ENCODE measurements at regions not wholly inside any gene's neighbourhood (a gene's known extent, or its start where the extent isn't known, plus 50 kb on each side); places are given as distances from the start of the nearest gene placed in this dataset.

DNA sequence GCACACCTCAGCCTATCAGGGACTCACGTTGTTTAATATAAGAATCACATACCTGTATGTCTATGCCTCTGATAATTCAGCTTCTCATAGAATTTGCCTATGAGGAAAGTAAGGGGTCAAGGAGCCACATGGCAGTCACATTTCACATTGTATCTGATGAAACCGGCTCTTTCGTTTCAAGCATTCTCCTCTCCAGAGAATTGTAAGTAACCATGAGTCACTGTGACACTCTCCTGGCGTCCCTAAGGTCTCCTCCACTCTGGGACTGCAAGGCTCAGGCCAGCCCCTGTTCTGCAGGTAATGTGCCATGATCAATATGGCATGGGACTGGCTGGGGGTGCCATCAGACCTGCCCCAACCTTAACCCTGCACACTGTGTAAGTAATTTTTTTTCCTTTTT, 503.3 kb downstream of the COG6 start:
- H3K4me3 ChIP-seq (ENCODE audit: low read depth, low read length), result no peak overlapping the region
- TF ChIP-seq ZNF544 (tag by site-specific recombination; IDR thresholded peaks at IDR 0.05) (no peak), PRDM1 (tag by site-specific recombination; IDR thresholded peaks at IDR 0.05) (no peak), ZNF585B (tag by site-specific recombination; IDR thresholded peaks at IDR 0.05) (no peak), EGR2 (tag by site-specific recombination; IDR thresholded peaks at IDR 0.05; ENCODE audit: low read depth) (no peak), ZNF391 (tag by site-specific recombination; IDR thresholded peaks at IDR 0.05; ENCODE audit: borderline replicate concordance, low read depth) (no peak), ZNF558 (tag by site-specific recombination; IDR thresholded peaks at IDR 0.05) (no peak), GFI1B (tag by site-specific recombination; IDR thresholded peaks at IDR 0.05) (no peak), ZNF302 (tag by site-specific recombination; IDR thresholded peaks at IDR 0.05; ENCODE audit: low read depth) (no peak), ZNF423 (tag by site-specific recombination; IDR thresholded peaks at IDR 0.05) (no peak), FEZF1 (tag by site-specific recombination; IDR thresholded peaks at IDR 0.05) (no peak), ZSCAN23 (tag by site-specific recombination; IDR thresholded peaks at IDR 0.05) (no peak), ZNF621 (tag by site-specific recombination; IDR thresholded peaks at IDR 0.05) (no peak)
- TF ChIP-seq, protein P1, sequence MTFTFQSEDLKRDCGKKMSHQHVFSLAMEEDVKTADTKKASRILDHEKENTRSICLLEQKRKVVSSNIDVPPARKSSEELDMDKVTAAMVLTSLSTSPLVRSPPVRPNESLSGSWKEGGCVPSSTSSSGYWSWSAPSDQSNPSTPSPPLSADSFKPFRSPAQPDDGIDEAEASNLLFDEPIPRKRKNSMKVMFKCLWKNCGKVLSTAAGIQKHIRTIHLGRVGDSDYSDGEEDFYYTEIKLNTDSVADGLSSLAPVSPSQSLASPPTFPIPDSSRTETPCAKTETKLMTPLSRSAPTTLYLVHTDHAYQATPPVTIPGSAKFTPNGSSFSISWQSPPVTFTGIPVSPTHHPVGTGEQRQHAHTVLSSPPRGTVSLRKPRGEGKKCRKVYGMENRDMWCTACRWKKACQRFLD (tag by site-specific recombination; IDR thresholded peaks at IDR 0.05), result no peak
- TF ChIP-seq, protein P2, sequence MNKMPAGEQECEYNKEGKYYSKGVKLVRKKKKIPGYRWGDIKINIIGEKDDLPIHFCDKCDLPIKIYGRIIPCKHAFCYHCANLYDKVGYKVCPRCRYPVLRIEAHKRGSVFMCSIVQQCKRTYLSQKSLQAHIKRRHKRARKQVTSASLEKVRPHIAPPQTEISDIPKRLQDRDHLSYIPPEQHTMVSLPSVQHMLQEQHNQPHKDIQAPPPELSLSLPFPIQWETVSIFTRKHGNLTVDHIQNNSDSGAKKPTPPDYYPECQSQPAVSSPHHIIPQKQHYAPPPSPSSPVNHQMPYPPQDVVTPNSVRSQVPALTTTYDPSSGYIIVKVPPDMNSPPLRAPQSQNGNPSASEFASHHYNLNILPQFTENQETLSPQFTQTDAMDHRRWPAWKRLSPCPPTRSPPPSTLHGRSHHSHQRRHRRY (tag by site-specific recombination; IDR thresholded peaks at IDR 0.05), result no peak
- no peak overlapping the region for H3K27ac ChIP-seq (ENCODE audit: extremely low read depth, low read depth, low read length)
- ChIA-PET POLR2A (no interaction called here), CTCF (no interaction called here)
- no peaks in the 10 kb centered on the region for H3K9me3 ChIP-seq (ENCODE audit: control insufficient read depth, insufficient read depth, low read depth, low read length)
- H3K4me1 ChIP-seq (ENCODE audit: control insufficient read depth, insufficient read depth, low read length), result no peaks in the 10 kb centered on the region
- H3K36me3 ChIP-seq (ENCODE audit: control insufficient read depth in 2 of 2, insufficient read depth in 1 of 2, low read length in 2 of 2), result no peaks in the 10 kb centered on the region

DNA sequence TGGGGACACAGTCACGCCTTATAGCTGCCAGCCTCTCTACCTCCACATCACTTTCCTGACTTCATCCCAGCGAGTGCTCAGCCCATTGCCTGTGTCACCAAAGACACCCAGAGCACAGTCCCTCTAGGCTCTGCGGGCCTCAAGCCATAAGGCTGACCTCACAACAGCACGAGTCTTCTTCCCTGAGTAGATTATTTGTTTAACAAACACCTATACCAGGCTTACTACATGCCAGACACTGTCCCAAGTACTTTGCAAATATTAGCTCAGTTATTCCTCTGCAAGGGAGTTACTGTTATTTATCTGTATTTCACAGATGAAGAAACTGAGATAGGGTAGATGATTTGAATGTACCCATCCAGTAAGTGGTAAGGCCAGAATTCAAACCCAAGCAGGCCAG, 504.3 kb downstream of the COG6 start:
- Histone ChIP-seq H3K4me1 (ENCODE audit: control insufficient read depth, insufficient read depth, low read length) (no peaks in the 10 kb centered on the region), H3K9me3 (ENCODE audit: control insufficient read depth, insufficient read depth, low read depth, low read length) (no peaks in the 10 kb centered on the region), H3K36me3 (ENCODE audit: control insufficient read depth in 2 of 2, insufficient read depth in 1 of 2, low read length in 2 of 2) (no peaks in the 10 kb centered on the region), H3K4me3 (ENCODE audit: low read depth, low read length) (no peak overlapping the region), H3K27ac (ENCODE audit: extremely low read depth, low read depth, low read length) (no peak overlapping the region)
- ChIA-PET CTCF (no interaction called here), POLR2A (no interaction called here)
- no peak for TF ChIP-seq IKZF3 (tag by site-specific recombination; IDR thresholded peaks at IDR 0.05)
- TF ChIP-seq PRDM1 (tag by site-specific recombination; IDR thresholded peaks at IDR 0.05), result no peak
- no peak for TF ChIP-seq ZNF324 (tag by site-specific recombination; IDR thresholded peaks at IDR 0.05)
- TF ChIP-seq ZNF561 (tag by site-specific recombination; IDR thresholded peaks at IDR 0.05; ENCODE audit: borderline replicate concordance), result no peak
- TF ChIP-seq, protein P3, sequence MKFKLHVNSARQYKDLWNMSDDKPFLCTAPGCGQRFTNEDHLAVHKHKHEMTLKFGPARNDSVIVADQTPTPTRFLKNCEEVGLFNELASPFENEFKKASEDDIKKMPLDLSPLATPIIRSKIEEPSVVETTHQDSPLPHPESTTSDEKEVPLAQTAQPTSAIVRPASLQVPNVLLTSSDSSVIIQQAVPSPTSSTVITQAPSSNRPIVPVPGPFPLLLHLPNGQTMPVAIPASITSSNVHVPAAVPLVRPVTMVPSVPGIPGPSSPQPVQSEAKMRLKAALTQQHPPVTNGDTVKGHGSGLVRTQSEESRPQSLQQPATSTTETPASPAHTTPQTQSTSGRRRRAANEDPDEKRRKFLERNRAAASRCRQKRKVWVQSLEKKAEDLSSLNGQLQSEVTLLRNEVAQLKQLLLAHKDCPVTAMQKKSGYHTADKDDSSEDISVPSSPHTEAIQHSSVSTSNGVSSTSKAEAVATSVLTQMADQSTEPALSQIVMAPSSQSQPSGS (tag by site-specific recombination; IDR thresholded peaks at IDR 0.05; ENCODE audit: low read depth), result no peak

DNA sequence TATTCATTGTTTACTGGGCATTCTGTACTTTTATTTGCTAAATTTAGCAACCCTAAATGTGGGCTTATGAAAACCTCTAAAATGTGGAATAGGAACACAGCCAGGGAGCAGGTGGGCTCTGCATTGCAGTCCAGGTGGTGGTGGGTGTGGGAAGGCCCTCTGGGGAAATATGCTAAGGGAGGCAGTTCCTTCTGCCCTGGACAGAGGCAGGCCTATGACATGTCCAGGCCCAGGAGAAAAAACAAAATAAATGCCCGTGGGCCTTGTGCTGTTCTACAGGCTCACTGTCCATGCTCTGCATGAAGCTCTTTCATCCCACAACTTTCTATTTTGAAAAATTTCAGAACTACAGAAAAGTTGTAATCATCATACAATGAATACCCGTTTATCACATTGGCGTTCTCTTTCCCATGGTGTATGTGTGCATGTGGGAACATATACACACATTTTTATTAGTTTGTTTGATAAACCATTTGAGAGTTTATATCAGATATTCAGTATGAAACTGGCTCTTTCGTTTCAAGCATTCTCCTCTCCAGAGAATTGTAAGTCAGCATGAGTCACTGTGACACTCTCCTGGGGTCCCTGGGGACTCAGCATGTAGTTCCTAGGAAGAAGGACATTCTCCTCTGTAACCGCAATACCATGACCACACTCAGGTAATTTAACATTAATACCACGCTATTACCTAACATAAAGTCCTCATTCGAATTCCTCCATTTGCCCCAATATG, 505.3 kb downstream of the COG6 start:
- CTCF ChIA-PET, result no interaction called here
- Histone ChIP-seq H3K36me3 (ENCODE audit: control insufficient read depth in 2 of 2, insufficient read depth in 1 of 2, low read length in 2 of 2) (no peaks in the 10 kb centered on the region), H3K27ac (ENCODE audit: extremely low read depth, low read depth, low read length) (no peak overlapping the region), H3K4me1 (ENCODE audit: control insufficient read depth, insufficient read depth, low read length) (no peaks in the 10 kb centered on the region), H3K9me3 (ENCODE audit: control insufficient read depth, insufficient read depth, low read depth, low read length) (no peaks in the 10 kb centered on the region), H3K4me3 (ENCODE audit: low read depth, low read length) (no peak overlapping the region)
- TF ChIP-seq ZSCAN30 (tag by site-specific recombination; IDR thresholded peaks at IDR 0.05) (no peak), ZIC2 (tag by site-specific recombination; IDR thresholded peaks at IDR 0.05) (peak; percentile 17; the same call in 1 of the 2 replicates), ZEB2 (tag by site-specific recombination; IDR thresholded peaks at IDR 0.05) (no peak)
- POLR2A ChIA-PET, result no interaction called here
